ENCODE measurements at regions not wholly inside any gene's neighbourhood (a gene's known extent, or its start where the extent isn't known, plus 50 kb on each side); places are given as distances from the start of the nearest gene placed in this dataset.
"Not testable (repeated sequence)": the region's sequence is repeated elsewhere in the genome, so short reads cannot be mapped to it uniquely, and the experiment has no call there.

DNA sequence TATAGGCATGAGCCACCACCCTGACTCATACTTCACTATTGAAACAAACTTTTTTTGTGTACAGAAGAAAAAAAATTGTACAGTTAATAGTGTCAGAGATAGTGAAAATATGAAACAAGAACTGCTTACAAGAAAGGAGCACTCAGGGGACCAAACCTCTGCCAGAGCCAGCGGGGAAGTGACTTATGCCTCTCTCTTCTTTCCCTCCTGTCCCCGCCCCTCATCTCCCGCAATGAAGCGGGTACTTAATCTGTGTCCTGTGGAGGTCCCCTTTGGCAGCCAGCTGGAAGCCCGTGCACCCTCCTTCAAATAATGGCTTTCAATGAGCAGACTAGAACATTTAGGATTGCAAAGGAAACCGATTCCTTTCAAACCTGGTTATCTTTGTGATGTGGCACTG, 51.5 kb downstream of the PPIAL4A start:
- not testable (repeated sequence) for DNase-seq (ENCODE audit: low read depth, low spot score)

DNA sequence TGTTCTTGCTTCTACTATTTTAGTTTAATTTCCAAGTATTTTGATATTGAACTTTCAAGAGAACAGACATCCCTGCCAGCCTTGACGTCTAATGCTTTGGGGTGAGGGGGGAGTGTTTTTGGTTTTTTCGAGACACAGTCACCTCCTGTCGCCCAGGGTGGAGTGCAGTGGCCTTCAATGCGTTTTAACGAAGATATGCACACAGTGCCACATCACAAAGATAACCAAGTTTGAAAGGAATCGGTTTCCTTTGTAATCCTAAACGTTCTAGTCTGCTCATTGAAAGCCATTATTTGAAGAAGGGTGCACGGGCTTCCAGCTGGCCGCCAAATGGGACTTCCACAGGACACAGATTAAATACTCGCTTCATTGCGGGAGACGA, 52.3 kb downstream of the PPIAL4A start:
- not testable (repeated sequence) for DNase-seq (ENCODE audit: low read depth, low spot score)

DNA sequence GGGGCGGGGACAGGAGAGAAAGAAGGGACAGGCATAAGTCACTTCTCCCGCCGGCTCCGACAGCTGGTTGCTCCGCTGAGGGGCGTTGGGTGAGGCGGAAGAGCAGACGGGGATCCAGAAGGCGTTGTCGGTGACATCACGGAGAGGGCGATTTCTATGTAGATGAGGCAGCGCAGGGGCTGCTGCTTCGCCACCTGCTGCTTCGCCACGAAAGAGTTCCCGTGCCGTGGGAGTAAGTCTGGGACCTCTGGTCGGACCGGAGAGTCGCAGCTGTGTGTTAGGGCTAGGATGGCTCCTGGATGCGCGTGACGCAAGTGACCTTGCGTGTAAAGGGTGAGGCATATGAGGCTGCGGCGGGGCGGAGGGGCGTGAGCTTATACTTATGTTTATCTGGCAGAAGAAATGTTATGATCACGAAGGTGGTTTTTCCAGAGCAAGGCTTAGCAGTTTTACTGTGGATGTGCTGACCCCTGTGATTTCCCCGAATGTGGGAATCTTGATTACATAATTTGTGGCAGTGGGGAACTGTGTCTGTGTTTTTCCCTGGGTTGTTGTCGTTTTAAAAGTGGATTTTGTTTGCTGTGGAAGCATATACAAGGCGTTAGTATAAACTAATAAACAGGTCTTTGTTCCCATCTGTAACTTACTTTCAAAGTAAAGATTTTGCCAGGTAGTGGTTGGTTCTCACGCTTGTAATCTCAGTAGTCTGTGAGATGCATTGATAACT, 52.8 kb downstream of the PPIAL4A start:
- peak; percentile 28 for DNase-seq (ENCODE audit: low read depth, low spot score)

DNA sequence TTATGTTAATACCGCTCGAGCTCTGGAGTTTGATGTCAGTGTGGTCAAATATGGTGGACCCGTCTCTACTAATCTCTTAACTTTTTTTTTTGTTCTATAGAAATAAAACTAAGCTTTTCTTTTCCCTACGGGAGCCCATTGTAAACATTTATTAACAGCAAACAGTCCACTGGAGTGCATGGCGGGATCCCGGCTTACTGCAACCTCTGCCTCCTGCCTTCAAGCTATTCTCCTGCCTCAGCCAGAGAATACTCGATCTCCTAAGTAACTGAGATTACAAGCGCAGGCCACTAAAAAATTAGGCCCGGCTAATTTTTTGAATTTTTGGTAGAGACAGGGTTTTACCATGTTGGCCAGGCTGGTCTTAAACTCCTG, 53.4 kb downstream of the PPIAL4A start:
- DNase-seq (ENCODE audit: low read depth, low spot score): not testable (repeated sequence)

DNA sequence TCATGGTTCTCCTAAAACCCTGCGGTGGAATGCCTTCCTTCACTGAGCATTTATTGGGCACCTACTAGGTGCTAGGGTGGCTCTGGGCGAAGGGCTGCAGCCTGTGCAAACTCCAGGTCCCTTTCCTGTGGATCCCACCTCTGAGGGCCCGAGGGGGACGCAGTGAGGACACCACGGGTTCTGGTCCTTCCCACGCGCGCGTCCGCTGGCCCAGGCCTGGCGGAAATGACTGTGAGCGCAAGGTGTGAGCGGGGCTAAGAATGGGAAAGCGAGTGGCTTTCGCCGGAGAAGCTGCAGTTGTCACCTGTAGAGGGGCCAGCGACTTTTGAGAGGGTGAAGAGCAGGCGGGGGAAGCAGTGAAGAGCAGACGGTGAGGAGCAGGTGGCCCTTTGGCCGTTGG, 55.1 kb downstream of the PPIAL4A start:
- not testable (repeated sequence) for DNase-seq (ENCODE audit: low read depth, low spot score)

DNA sequence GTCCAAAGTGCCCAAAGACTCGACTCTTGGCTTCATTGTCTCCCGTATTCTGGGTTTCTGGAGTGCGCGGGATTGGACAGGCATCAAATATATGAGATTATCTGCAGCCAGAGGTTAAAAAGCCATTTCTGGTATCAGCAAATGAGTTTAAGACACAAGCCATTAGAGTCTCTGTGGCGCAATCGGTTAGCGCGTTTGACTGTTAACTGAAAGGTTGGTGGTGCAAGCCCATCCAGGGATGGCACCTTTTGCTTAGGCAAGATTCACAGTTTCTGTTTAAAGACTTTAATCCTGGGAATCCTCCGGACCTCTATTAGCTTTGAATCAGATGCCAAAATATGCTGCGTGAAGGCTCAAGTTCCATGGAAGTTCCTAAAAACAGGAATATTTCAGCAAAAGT, 55.6 kb downstream of the PPIAL4A start:
- not testable (repeated sequence) for DNase-seq (ENCODE audit: low read depth, low spot score)

DNA sequence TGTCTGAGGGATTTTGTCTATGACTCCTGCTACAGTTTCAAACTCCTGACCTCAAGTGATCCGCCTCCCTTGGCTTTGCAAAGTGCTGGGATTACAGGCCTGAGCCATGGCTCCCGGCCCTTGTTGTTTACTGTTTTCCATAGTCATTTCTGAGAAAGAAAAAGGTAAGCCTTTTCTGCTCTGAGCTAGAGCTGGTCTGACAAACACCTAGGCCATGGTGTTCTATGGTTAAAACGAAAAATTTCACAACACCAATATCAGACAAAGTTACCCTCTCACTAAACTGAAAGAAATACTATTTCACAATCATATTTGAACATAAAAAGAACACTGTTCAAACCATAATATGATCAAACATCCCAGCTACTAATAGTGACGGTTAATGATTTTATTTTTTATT, 57.5 kb downstream of the PPIAL4A start:
- DNase-seq (ENCODE audit: low read depth, low spot score): not testable (repeated sequence)

DNA sequence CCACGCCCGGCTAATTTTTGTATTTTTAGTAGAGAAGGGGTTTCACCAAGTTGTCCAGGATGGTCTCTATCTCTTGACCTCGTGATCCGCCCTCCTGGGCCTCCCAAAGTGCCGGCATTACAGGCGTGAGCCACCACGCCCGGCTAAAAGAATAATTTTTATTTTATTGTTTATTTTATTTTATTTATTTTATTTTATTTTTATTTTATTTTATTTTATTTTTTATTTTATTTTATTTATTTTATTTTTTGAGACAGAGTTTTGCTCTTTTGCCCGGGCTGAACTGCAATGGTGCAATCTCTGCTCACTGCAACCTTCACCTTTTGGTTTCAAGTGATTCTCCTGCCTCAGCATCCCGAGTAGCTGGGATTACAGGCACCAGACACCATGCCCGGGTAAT, 60.2 kb downstream of the PPIAL4A start:
- not testable (repeated sequence) for DNase-seq (ENCODE audit: low read depth, low spot score)

DNA sequence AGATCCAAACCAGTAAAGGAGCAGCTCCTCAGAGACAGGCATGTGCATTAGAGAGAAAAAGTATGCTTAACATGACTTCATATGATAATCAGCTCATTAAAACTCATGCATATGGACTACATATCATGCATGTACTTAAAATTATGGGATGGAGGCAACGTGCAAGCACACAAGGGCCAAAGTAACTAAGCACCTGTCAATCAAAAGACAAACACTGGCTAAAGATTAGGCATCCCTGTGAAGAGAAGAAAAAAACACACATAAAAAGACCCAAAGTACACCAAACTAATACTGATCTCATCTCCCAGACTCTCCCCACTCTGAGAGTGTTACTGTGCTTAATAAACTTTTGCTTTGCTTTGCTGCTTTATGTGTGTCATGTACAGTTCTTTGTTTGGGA, 61.1 kb downstream of the PPIAL4A start:
- DNase-seq (ENCODE audit: low read depth, low spot score): not testable (repeated sequence)

DNA sequence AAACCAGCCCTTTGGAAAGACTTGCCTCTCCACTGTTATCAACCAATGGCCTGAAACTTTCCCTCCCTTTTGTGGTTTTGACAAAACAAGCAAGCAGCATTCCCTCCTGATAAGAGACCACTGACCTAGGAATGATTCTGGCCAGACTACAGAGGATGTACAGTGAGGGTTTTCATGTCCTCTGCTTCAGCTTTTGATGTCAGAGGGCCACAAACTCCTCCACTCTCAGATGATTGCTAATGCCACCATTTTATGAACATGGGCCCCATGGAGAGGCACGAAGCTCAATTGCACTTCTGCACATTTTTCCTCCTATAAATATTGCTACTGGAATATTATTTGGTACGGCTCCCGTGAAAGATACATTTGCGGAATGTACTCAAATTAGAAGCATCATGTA, 61.5 kb downstream of the PPIAL4A start:
- DNase-seq (ENCODE audit: low read depth, low spot score): not testable (repeated sequence)

DNA sequence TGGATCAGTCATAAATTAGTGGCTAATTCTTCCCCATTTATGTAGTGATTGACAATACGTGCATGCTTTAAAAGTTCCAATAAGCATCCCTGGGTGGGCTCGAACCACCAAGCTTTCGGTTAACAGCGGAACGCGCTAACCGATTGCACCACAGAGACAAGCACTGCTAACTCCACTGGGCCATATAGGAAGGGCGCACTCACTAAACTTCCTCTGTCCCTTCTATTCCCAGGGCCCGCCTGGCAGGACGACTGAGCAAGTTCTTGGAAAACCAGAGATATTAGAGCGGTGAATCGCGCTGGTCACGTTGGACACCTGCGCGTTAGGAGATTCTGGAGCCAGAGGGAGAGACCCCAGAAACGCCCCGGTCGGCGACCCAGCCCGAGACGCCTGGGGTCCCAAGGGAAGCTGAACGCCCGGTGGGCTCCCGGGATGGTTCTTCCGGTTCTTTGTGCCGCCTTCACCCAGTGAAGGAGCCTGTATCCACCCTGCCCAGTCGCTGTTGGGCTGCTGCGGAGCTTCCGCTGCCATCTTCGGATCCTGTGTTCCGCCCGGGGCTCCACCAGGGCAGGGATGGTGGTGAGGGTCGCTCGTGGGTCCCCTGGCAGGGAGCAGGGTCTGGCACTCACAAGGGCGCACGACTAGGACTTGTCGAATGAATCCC, 62.8 kb downstream of the PPIAL4A start:
- DNase-seq (ENCODE audit: low read depth, low spot score): not testable (repeated sequence)

DNA sequence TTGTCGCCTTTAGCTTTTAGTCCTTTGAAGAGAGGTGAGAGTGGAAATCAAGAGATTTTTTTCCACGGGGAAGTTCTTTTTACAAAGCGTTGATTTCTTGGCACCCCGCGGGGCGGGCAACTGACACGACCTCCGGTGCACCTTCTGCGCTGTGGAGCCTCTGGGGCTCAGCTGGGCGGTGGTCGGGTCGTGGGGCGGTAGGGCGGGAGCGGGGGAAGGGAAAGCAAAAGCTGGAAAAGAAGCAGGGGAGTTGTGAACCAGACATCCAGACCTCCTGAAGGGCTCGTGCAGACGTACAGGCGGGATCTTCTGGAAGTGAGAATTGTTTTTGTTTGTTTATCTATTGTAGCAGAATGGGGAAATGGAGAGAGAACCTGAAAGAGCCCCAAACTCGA, 63.3 kb downstream of the PPIAL4A start:
- not testable (repeated sequence) for DNase-seq (ENCODE audit: low read depth, low spot score)

DNA sequence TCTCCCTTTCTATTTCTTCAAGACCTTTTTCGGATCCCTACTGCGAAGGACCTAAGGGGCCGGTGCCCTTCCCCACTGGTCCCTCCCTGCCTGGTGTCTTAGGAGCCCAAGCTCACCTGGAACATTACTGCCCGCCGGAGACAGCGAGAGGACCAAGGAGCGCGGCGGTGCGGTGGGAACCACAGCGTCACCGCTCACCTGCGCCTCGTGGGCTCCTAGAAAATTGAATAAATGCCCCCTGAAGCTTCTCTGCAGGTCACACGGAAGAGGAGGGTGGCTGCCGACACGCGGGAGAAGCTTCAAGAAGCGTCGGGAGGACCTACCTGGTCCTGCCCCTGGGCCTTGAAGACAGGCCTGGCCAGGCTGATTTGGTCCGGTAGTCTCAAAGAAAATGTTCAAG, 65.2 kb downstream of the PPIAL4A start:
- no peak for DNase-seq (ENCODE audit: low read depth, low spot score)

DNA sequence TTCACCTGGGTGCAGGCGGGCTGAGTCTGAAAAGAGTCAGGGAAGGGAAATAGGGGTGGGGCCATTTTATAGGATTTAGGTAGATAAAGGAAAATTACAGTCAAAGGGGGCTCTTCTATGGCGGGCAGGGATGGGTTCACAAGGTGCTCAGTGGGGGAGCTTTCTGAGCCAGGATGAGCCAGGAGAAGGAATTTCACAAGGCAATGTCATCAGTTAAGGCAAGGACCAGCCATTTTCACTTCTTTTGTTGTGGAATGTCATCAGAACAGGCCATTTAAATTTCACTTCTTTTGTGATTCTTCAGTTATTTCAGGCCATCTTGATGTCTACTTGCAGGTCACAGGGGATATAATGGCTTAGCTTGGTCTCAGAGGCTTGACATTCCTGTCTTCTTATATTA, 66.4 kb downstream of the PPIAL4A start:
- not testable (repeated sequence) for DNase-seq (ENCODE audit: low read depth, low spot score)

DNA sequence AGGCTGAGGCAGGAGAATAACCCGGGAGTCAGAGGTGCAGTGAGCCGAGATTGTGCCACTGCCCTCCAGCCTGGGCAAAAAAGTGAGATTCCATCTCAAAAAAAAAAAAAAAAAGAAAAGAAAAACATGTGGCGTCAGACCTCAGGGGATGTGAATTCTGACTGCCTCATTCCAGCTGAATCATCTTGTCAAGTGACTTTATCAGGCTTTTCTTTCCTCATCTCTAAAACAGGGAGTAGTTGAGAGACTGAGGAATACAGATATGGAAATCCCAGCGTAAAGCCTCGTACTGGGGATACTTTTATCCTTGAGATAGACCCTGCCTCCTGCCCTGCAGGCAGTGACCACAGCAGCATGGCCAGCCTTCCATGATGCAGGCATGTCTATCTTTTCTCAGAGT, 76.4 kb downstream of the PPIAL4A start:
- DNase-seq (ENCODE audit: low read depth, low spot score): not testable (repeated sequence)

DNA sequence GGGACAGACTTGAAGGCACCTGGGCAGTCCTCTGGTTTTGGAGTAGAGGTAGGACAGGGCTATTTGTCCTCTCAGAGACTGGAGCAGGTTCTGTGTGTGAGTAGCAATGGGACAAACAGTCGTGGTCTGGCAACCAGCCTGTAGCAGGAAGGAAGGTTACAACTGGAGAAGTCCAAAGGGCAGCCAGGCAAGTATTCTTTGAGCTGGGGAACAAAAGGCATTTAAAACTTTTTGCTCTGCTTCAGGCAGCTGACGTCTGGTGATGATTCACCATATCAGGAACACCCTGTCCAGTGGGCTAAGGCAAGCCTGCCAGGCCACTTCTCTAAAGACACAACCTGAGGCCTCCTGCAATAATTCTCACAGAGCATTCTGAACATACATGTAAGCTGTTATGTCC, 83.3 kb downstream of the PPIAL4A start:
- not testable (repeated sequence) for DNase-seq (ENCODE audit: low read depth, low spot score)

DNA sequence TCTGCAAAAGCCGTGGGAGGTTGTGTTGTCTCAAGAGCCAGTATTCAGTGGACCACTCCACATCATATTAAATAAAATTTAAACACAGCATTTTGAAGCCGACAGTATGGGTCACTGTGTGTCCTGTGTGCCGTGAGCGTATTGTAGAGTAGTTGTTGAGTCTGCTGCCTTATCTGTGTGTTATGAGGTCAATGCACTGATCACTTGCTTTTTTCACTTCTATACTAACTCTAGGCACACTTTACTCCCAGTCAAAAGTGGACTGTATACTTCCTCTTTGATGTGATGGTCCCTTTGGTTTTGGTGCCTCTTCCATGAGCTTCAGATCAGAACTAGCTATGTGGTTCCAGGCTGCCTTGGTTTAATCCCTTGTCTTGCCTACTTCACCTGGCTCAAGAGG, 84.3 kb downstream of the PPIAL4A start:
- DNase-seq (ENCODE audit: low read depth, low spot score): not testable (repeated sequence)

DNA sequence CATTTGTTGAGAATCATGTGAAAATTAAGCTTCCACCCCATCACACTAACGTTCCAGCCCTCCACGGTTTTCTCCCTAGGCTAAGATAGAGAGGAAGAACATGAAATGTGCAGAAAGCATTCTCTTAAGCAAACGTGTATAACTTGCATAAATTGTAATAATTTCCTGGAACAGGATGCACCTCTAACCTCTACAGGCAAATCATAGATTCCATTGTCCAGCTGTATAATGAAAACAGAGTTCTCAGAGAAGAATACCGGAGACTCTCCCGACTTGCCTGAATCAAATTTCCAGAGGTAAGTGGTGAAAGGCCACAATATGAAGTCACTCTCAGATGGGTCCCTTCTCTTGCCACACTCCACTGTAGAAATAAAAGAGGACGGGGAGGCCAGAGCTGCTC, 87.7 kb downstream of the PPIAL4A start:
- not testable (repeated sequence) for DNase-seq (ENCODE audit: low read depth, low spot score)

DNA sequence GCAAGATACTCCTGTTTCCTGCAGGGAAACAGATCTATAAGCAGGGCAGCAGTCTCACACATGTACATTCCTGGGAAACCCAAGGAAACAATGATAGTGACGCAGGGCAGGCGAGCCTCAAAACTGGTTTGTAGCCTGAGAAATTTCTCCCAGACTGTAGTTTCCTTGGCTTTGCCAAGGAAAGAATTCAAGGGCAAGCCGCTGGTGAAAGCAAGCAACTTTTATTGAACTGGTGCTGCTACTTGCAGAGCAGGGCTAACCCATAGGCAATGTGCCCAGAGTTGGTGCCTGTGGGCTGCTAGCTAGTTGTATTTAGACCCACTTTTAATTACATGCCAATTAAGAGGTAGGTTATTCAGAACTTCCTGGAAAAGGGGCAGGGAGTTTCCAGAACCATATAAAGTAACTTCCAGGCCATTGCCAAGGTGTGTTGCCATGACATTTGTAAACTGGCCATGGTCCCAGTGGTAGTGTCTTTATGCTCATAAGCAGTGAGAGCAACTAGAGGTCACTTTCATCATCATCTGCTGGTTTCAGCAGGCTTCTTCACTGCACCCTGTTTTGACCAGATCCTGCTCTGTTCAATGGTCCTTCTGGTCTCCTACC, 92.0 kb downstream of the PPIAL4A start:
- DNase-seq (ENCODE audit: low read depth, low spot score): not testable (repeated sequence)

DNA sequence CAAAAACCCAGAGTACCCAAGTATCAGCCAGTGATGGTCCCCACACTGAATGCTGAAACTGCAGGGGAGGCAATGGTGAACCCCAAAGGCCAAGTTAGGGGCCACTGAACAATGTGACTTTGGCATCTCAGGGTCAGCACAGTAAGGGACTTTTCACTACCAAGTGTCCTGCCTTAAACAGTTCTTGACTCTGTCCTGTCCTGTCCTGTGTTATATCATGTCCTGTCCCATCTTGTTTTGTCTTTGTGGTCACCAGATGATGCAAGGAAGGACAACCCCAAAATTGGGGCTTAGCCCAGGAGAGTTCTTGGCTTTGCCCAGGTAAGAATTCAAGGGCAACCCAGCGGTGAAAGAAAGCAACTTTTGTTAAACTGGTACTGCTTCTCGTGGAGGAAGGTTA, 105.0 kb downstream of the PPIAL4A start:
- DNase-seq (ENCODE audit: low read depth, low spot score): not testable (repeated sequence)

DNA sequence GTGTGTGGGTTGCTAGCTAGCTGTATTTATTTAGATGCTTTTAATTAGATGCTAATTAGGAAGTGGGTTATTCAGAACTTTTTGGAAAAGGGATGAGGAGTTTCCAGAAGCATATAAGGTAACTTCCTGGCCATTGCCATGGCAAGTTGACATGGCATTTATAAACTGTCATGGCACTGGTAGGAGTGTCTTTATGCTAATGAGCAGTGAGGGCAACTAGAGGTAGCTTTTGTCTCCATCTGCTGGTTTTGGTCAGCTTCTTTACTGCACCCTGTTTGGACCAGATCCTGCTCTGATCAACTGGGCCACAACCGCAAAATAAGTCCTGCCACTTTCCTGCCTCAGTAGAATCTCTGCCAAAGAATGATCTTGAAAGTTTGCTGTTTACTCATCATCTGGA, 105.5 kb downstream of the PPIAL4A start:
- DNase-seq (ENCODE audit: low read depth, low spot score): not testable (repeated sequence)

DNA sequence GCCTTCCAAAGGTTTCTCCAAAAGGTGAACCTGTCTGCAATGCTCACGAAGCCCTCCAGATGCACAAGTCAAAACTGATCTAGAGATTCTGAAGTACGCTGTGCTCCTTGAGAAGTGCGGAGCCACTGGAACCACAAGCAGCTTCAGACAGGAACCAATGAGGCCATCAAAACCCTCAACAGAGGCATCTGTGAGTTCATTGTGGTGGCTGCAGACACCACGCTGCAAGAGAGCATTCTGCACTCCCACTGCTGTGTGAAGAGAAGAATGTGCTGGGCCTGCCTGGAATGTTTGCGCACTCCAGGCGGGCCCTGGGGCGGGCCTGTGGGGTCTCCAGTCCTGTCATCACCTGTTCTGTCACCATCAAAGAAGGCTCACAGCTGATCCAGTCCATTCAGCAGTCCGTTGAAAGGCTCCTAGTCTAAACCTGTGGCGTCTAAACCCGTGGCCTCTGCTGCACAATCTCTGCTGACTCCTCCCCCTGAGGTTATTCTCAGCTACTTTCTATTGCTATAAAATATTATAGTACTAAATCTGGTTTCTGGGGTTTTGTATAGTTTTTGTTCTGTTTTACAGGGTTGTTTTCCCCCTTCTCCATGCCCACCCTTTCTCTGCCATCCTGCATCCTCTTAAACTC, 111.6 kb downstream of the PPIAL4A start:
- DNase-seq (ENCODE audit: low read depth, low spot score): not testable (repeated sequence)

Measured in smooth muscle cell of the brain vasculature (primary cell).